Common myeloid progenitor, CD34-positive (primary cell): ENCODE measurements at regions not wholly inside any gene's neighbourhood (a gene's known extent, or its start where the extent isn't known, plus 50 kb on each side); places are given as distances from the start of the nearest gene placed in this dataset.

Experiments
- CTCF ChIA-PET: fragments of 350-600 bp; sonication (Branson Sonifier 250); formaldehyde crosslinking; loops from one replicate; lab custom pipeline; 2021; ENCODE audit warnings: antibody characterized with exemption; lab: Charles Lee
- POLR2A ChIA-PET: fragments of 350-600 bp; sonication (Branson Sonifier 250); formaldehyde crosslinking; loops from one replicate; lab custom pipeline; 2021; ENCODE audit warnings: antibody characterized with exemption; lab: Charles Lee
- DNase-seq, 3 donors: peaks; one replicate each; pipeline versions ENCODE4 v3.0.0 to v3.0.0-alpha.2; 2013
- H3K27ac ChIP-seq, 2 experiments: 1 replicate in 1 of 2; 2 replicates in 1 of 2; pipeline ENCODE4 v1.7.0; 2013; ENCODE audit warnings: inconsistent platforms in 2 of 2, low read length in 2 of 2, mild to moderate bottlenecking in 2 of 2, low read depth in 1 of 2, moderate library complexity in 1 of 2; ENCODE audit not compliant: severe bottlenecking in 2 of 2, insufficient read depth in 1 of 2, poor library complexity in 1 of 2
- H3K27me3 ChIP-seq, 5 experiments: replicated peaks in 2 of 5; 1 replicate in 3 of 5; 2 replicates in 2 of 5; pipeline versions ENCODE4 v1.6.1 to v1.7.0; 2013; ENCODE audit warnings: low read length in 4 of 5, mild to moderate bottlenecking in 2 of 5, moderate library complexity in 2 of 5, inconsistent platforms in 1 of 5; ENCODE audit not compliant: insufficient read depth in 5 of 5, control insufficient read depth in 4 of 5
- H3K36me3 ChIP-seq, 4 experiments: 1 replicate in 2 of 4; 2 replicates in 2 of 4; pipeline versions ENCODE4 v1.6.1 to v1.7.0; 2013; ENCODE audit warnings: low read length in 3 of 4, control low read depth in 1 of 4, mild to moderate bottlenecking in 1 of 4; ENCODE audit not compliant: control insufficient read depth in 4 of 4, insufficient read depth in 4 of 4
- H3K4me1 ChIP-seq, 4 experiments: 1 replicate in 3 of 4; 2 replicates in 1 of 4; pipeline versions ENCODE4 v1.6.1 to v1.7.1; 2013; ENCODE audit warnings: low read length in 3 of 4, mild to moderate bottlenecking in 3 of 4, control low read depth in 1 of 4, inconsistent platforms in 1 of 4, moderate library complexity in 1 of 4; ENCODE audit not compliant: control insufficient read depth in 4 of 4, insufficient read depth in 4 of 4; ENCODE audit errors: control extremely low read depth in 1 of 4
- H3K4me3 ChIP-seq, 7 experiments: 1 replicate in 4 of 7; 2 replicates in 3 of 7; pipeline versions ENCODE4 v1.5.1 to v1.7.0; 2013; ENCODE audit warnings: mild to moderate bottlenecking in 7 of 7, low read length in 6 of 7, moderate library complexity in 6 of 7, inconsistent platforms in 2 of 7, low read depth in 2 of 7, control low read depth in 1 of 7; ENCODE audit not compliant: insufficient read depth in 4 of 7, control insufficient read depth in 1 of 7; ENCODE audit errors: extremely low read depth in 1 of 7
- H3K9me3 ChIP-seq, 5 experiments: 1 replicate in 4 of 5; 2 replicates in 1 of 5; pipeline versions ENCODE4 v1.6.1 to v1.7.1; 2013; ENCODE audit warnings: low read length in 4 of 5, mild to moderate bottlenecking in 2 of 5, inconsistent platforms in 1 of 5, low read depth in 1 of 5, moderate library complexity in 1 of 5; ENCODE audit not compliant: control insufficient read depth in 4 of 5, insufficient read depth in 2 of 5; ENCODE audit errors: control extremely low read depth in 1 of 5
- WGBS: methylation state at CpG from one replicate; pipeline ENCODE4 v1.1.5; 2013; ENCODE audit not compliant: insufficient coverage; 5-methylcytosine and 5-hydroxymethylcytosine counted together

GRCh38 chr5:164002214-164002613, 496.8 kb downstream of the MAT2B start:
- no peak overlapping the region for H3K27ac ChIP-seq
- CTCF ChIA-PET = interaction anchor here (1.9 kb wide), 1 partner anchor 10 kb away, joined by 5 read pairs; no protein-coding TSS in a partner anchor
- no peaks in the 10 kb centered on the region for H3K36me3 ChIP-seq
- no peaks in the 10 kb centered on the region for H3K9me3 ChIP-seq
- DNase-seq = no peak
- POLR2A ChIA-PET = no interaction called here
- 100% methylated on average over 1 of the region's 3 CpGs for WGBS
- peaks cover 0 to 4% (median 0%) of the 10 kb centered on the region in 4 experiments for H3K4me1 ChIP-seq
- H3K27me3 ChIP-seq = no peaks in the 10 kb centered on the region
- H3K4me3 ChIP-seq = no peak overlapping the region

GRCh38 chr5:164002628-164003027, 497.2 kb downstream of the MAT2B start:
- no peaks in the 10 kb centered on the region for H3K36me3 ChIP-seq
- peaks cover 0 to 4% (median 0%) of the 10 kb centered on the region in 4 experiments for H3K4me1 ChIP-seq
- POLR2A ChIA-PET = no interaction called here
- no peaks in the 10 kb centered on the region for H3K27me3 ChIP-seq
- H3K9me3 ChIP-seq = no peaks in the 10 kb centered on the region
- H3K27ac ChIP-seq = no peak overlapping the region
- CTCF ChIA-PET = interaction anchor here (1.9 kb wide), 1 partner anchor 10 kb away, joined by 5 read pairs; no protein-coding TSS in a partner anchor
- no peak for DNase-seq
- 100% methylated on average over 3 of the region's 3 CpGs for WGBS
- no peak overlapping the region for H3K4me3 ChIP-seq

GRCh38 chr5:164005071-164005470, 499.7 kb downstream of the MAT2B start:
- CTCF ChIA-PET = no interaction called here
- Histone ChIP-seq H3K36me3 (no peaks in the 10 kb centered on the region), H3K4me3 (no peak overlapping the region), H3K27me3 (no peaks in the 10 kb centered on the region), H3K9me3 (no peaks in the 10 kb centered on the region), H3K4me1 (peaks cover 0 to 1% (median 0%) of the 10 kb centered on the region in 4 experiments), H3K27ac (no peak overlapping the region)
- WGBS = no CpG with 5 or more reads among the region's 1 CpG
- POLR2A ChIA-PET = no interaction called here
- DNase-seq = no peak

DNA sequence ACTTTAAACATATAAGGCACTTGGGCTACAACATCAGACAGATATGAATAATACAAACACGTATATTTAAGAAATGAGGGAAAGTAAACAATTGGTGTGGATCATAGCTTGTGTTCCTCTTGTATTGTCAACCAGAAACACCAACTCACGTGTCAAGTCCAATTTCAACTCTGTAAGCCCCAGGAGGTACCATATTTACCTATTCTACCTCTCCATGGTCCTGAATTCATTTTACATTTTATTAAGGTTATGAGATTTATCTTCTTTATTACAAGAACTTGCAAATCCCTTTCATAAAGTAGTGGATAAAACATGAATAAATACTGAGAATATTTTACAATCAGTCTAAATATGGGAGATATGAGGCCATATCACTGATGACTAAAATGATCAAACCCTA, 501.6 kb downstream of the MAT2B start:
- POLR2A ChIA-PET = no interaction called here
- Histone ChIP-seq H3K9me3 (no peaks in the 10 kb centered on the region), H3K27ac (no peak overlapping the region), H3K36me3 (no peaks in the 10 kb centered on the region), H3K27me3 (no peaks in the 10 kb centered on the region), H3K4me3 (no peak overlapping the region), H3K4me1 (no peaks in the 10 kb centered on the region)
- no CpG with 5 or more reads among the region's 2 CpGs for WGBS
- DNase-seq = no peak
- CTCF ChIA-PET = no interaction called here

DNA sequence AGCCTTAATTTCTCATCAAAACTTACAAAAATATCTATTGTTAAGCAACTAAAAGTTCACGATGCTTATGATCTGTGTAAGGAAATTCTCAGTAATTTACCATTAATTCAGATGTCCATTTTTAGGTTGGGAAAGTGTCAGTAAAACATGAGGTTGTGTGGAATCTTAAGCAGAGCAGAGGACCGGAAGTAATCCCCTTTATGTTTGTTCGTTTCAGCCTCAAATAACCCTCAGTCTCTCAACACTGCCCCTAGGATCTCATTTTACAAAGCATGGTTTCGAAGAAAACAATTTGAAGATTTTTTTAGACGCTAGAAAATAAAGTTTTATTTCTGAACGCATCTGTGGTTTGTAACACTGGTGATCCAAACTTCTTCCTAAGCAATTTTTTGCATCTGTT, 504.2 kb downstream of the MAT2B start:
- Histone ChIP-seq H3K4me3 (no peak overlapping the region), H3K36me3 (no peaks in the 10 kb centered on the region), H3K27ac (no peak overlapping the region), H3K9me3 (no peaks in the 10 kb centered on the region), H3K27me3 (no peaks in the 10 kb centered on the region), H3K4me1 (no peaks in the 10 kb centered on the region)
- 80% methylated on average over 1 of the region's 6 CpGs for WGBS
- ChIA-PET CTCF (no interaction called here), POLR2A (no interaction called here)
- DNase-seq = no peak

DNA sequence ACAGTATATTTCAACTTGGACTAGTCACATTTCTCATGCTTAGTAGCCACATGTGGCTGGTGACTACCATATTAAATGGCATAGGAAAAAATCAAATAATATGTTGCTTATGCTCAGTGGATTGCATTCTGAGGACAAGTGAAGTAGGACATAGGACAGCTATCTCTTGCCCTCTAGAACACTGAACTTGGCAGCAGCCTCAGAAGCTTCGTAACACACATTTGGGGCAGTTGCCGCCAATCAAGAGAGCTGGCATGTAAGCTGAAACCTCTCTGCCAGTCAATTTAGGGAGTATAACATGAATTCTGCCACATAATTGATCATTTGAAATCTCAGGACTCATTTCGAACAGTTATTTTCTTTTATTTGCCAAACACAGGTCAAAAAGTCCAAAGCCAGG, 505.5 kb downstream of the MAT2B start:
- CTCF ChIA-PET = no interaction called here
- Histone ChIP-seq H3K27ac (no peak overlapping the region), H3K27me3 (no peaks in the 10 kb centered on the region), H3K9me3 (no peaks in the 10 kb centered on the region), H3K36me3 (no peaks in the 10 kb centered on the region), H3K4me3 (no peak overlapping the region), H3K4me1 (no peaks in the 10 kb centered on the region)
- POLR2A ChIA-PET = no interaction called here
- DNase-seq = no peak
- WGBS = 96% methylated on average over 3 of the region's 3 CpGs

GRCh38 chr5:164012371-164012770, 507.0 kb downstream of the MAT2B start:
- H3K27ac ChIP-seq = no peak overlapping the region
- no peaks in the 10 kb centered on the region for H3K9me3 ChIP-seq
- H3K27me3 ChIP-seq = no peaks in the 10 kb centered on the region
- DNase-seq = no peak
- no peaks in the 10 kb centered on the region for H3K36me3 ChIP-seq
- CTCF ChIA-PET = interaction anchor here (0.6 to 2.4 kb wide), 9 partner anchors 10 to 1487 kb away, joined by 3 to 13 read pairs (median 3); no protein-coding TSS in a partner anchor
- WGBS = 90% methylated on average over 2 of the region's 4 CpGs
- H3K4me1 ChIP-seq = no peaks in the 10 kb centered on the region
- POLR2A ChIA-PET = no interaction called here
- H3K4me3 ChIP-seq = no peak overlapping the region
